Thyroid gland (tissue), 4 donors: ENCODE measurements at regions not wholly inside any gene's neighbourhood (a gene's known extent, or its start where the extent isn't known, plus 50 kb on each side); places are given as distances from the start of the nearest gene placed in this dataset.

Experiments
- CTCF ChIP-seq, 6 experiments: fragments of 200-600 bp in 3 of 6; fragments of 450-650 bp in 3 of 6; sonication (generic) in 3 of 6; IDR thresholded peaks; one replicate each; pipeline ENCODE4 v1.5.1; 2016 to 2019; ENCODE audit warnings: antibody characterized with exemption in 6 of 6, mild to moderate bottlenecking in 2 of 6, inconsistent platforms in 1 of 6, moderate library complexity in 1 of 6
- POLR2A ChIP-seq, 2 donors: fragments of 450-650 bp; IDR thresholded peaks; one replicate each; pipeline ENCODE4 v1.6.1; 2017; ENCODE audit warnings: antibody characterized with exemption in 2 of 2, mild to moderate bottlenecking in 2 of 2, moderate library complexity in 1 of 2

DNA sequence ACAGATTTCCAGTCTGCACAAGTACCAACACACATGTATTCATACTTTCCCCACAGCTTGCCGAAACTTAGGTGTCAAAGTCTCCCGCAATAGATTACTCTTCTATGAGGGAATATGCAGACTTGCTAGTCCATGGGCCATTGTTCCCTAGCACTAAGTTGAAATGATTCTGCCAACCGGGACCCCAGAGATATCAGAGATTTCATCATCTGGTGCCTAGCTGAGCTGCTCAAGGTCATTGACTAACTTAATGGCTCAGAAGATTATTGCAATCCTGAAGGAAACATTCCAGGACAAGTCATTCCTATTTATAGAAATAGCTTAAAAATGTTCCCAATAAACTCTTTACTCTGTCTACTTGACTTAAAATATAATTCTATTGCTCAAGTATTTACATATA lies 202.6 kb downstream of the PIK3R1 start:
- TF ChIP-seq CTCF (IDR thresholded peaks at IDR 0.05) (no peak), POLR2A (IDR thresholded peaks at IDR 0.05) (no peak)
